ENCODE measurements at regions not wholly inside any gene's neighbourhood (a gene's known extent, or its start where the extent isn't known, plus 50 kb on each side); places are given as distances from the start of the nearest gene placed in this dataset.

- no peak for DNase-seq (ENCODE audit: low spot score)
These were observed 484.8 kb upstream of the GRIA1 start for GRCh38 chr5:153005711-153006110.

- DNase-seq (ENCODE audit: low spot score), result no peak
These were observed 483.8 kb upstream of the GRIA1 start for GRCh38 chr5:153006681-153007080.

GRCh38 chr5:153014194-153014593, 476.3 kb upstream of the GRIA1 start:
- no peak for DNase-seq (ENCODE audit: low spot score)

- no peak for DNase-seq (ENCODE audit: low spot score)
These were observed 472.3 kb upstream of the GRIA1 start for GRCh38 chr5:153018121-153018520.

GRCh38 chr5:153030755-153031725, 459.4 kb upstream of the GRIA1 start:
- no peak for DNase-seq (ENCODE audit: low spot score)

GRCh38 chr5:153039501-153039900, 451.0 kb upstream of the GRIA1 start:
- DNase-seq (ENCODE audit: low spot score), result no peak

GRCh38 chr5:153043886-153044285, 446.6 kb upstream of the GRIA1 start:
- DNase-seq (ENCODE audit: low spot score), result no peak

- no peak for DNase-seq (ENCODE audit: low spot score)
These were observed 439.8 kb upstream of the GRIA1 start for GRCh38 chr5:153050496-153051179.

- no peak for DNase-seq (ENCODE audit: low spot score)
These were observed 424.2 kb upstream of the GRIA1 start for GRCh38 chr5:153066281-153066680.

GRCh38 chr5:153067869-153068268, 422.6 kb upstream of the GRIA1 start:
- DNase-seq (ENCODE audit: low spot score), result no peak

- DNase-seq (ENCODE audit: low spot score), result no peak
These were observed 411.1 kb upstream of the GRIA1 start for GRCh38 chr5:153079396-153079795.

- DNase-seq (ENCODE audit: low spot score), result no peak
These were observed 409.5 kb upstream of the GRIA1 start for GRCh38 chr5:153080940-153081339.

GRCh38 chr5:153081385-153081784, 409.1 kb upstream of the GRIA1 start:
- DNase-seq (ENCODE audit: low spot score), result no peak

- DNase-seq (ENCODE audit: low spot score), result no peak
These were observed 406.0 kb upstream of the GRIA1 start for GRCh38 chr5:153084511-153084910.

- no peak for DNase-seq (ENCODE audit: low spot score)
These were observed 404.0 kb upstream of the GRIA1 start for GRCh38 chr5:153086486-153086885.

GRCh38 chr5:153088538-153088937, 401.9 kb upstream of the GRIA1 start:
- DNase-seq (ENCODE audit: low spot score), result no peak

GRCh38 chr5:153094333-153094732, 396.1 kb upstream of the GRIA1 start:
- DNase-seq (ENCODE audit: low spot score), result no peak

GRCh38 chr5:153096381-153096780, 394.1 kb upstream of the GRIA1 start:
- no peak for DNase-seq (ENCODE audit: low spot score)

- DNase-seq (ENCODE audit: low spot score), result no peak
These were observed 391.1 kb upstream of the GRIA1 start for GRCh38 chr5:153099328-153099727.

GRCh38 chr5:153101235-153102180, 389.0 kb upstream of the GRIA1 start:
- no peak for DNase-seq (ENCODE audit: low spot score)

GRCh38 chr5:153116916-153117315, 373.6 kb upstream of the GRIA1 start:
- DNase-seq (ENCODE audit: low spot score), result no peak

- no peak for DNase-seq (ENCODE audit: low spot score)
These were observed 372.5 kb upstream of the GRIA1 start for GRCh38 chr5:153118018-153118417.
